ENCODE measurements at regions not wholly inside any gene's neighbourhood (a gene's known extent, or its start where the extent isn't known, plus 50 kb on each side); places are given as distances from the start of the nearest gene placed in this dataset.

DNA sequence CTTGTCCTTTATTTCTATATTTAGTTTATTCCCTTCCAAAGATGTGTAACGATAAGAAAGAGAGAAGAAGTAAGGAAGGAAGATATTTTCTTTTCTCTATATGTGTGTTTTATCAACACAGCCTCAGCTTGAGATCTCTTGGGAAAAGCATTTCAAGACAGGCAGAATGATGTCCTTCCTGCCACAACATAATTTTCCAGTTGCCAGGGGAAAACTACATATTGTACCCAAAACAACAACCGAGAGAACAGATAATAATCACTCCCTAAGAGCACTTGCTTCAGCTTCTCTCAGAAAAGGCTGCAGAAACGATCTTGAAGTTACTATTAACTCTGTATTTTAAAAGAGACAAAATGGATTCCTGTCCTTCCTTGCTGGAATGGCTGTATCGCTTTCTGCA is 151.4 kb upstream of the ITGB1 start:
- TF ChIP-seq, protein P1, sequence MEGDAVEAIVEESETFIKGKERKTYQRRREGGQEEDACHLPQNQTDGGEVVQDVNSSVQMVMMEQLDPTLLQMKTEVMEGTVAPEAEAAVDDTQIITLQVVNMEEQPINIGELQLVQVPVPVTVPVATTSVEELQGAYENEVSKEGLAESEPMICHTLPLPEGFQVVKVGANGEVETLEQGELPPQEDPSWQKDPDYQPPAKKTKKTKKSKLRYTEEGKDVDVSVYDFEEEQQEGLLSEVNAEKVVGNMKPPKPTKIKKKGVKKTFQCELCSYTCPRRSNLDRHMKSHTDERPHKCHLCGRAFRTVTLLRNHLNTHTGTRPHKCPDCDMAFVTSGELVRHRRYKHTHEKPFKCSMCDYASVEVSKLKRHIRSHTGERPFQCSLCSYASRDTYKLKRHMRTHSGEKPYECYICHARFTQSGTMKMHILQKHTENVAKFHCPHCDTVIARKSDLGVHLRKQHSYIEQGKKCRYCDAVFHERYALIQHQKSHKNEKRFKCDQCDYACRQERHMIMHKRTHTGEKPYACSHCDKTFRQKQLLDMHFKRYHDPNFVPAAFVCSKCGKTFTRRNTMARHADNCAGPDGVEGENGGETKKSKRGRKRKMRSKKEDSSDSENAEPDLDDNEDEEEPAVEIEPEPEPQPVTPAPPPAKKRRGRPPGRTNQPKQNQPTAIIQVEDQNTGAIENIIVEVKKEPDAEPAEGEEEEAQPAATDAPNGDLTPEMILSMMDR (IDR thresholded peaks at IDR 0.05; ENCODE audit: low read depth, low read length) = no peak
- no peak for TF ChIP-seq EZH2phosphoT487 (IDR thresholded peaks at IDR 0.05; ENCODE audit: low read depth)
